ENCODE measurements at regions not wholly inside any gene's neighbourhood (a gene's known extent, or its start where the extent isn't known, plus 50 kb on each side); places are given as distances from the start of the nearest gene placed in this dataset.

DNA sequence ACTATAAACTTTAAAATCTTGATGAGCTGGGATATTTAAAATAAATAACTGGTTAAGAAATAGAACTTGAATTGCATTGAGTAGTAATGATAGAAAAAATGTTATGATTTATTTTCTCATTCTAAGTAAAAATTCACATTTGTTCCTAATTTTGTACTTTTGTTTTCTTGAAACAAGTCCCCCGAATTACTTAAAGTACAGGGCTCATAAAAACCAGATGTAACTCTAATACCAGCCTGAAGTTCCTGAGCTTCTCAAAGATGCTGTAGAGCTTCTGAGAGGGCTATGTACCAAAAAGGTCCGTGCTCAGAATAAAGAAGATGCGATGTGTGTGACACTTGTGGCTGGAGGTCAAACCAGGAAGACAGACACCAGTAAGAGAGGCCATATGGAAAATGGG is 116.1 kb upstream of the TACR1 start:
- Histone ChIP-seq H3K4me3 (ENCODE audit: low read length) (no peak overlapping the region), H2AFZ (ENCODE audit: low read length) (no peak overlapping the region), H3K4me1 (ENCODE audit: low read length) (peaks cover 18% of the 10 kb centered on the region), H3K9me3 (replicated peaks; ENCODE audit: insufficient read depth, low read length) (no peaks in the 10 kb centered on the region), H3K36me3 (replicated peaks; ENCODE audit: insufficient read depth, low read length) (no peaks in the 10 kb centered on the region), H3K79me2 (ENCODE audit: low read length) (no peaks in the 10 kb centered on the region), H4K20me1 (ENCODE audit: insufficient read depth, low read length) (no peaks in the 10 kb centered on the region), H3K9ac (ENCODE audit: low read length) (no peak overlapping the region), H3K27ac (ENCODE audit: low read length) (no peak overlapping the region), H3K4me2 (ENCODE audit: low read depth, low read length) (no peak overlapping the region), H3F3A (ENCODE audit: insufficient read depth, low read length) (peaks cover 17% of the 10 kb centered on the region), H3K27me3 (replicated peaks; ENCODE audit: insufficient read depth, low read length) (no peaks in the 10 kb centered on the region), H3K9me2 (replicated peaks; ENCODE audit: insufficient read depth, low read length) (no peaks in the 10 kb centered on the region)
- DNase-seq, result no peak
- TF ChIP-seq EZH2 (optimal IDR thresholded peaks at IDR 0.05; ENCODE audit: low read depth, low read length) (no peak), EZH2phosphoT487 (IDR thresholded peaks at IDR 0.05; ENCODE audit: low read length) (no peak)
- TF ChIP-seq, protein P1, sequence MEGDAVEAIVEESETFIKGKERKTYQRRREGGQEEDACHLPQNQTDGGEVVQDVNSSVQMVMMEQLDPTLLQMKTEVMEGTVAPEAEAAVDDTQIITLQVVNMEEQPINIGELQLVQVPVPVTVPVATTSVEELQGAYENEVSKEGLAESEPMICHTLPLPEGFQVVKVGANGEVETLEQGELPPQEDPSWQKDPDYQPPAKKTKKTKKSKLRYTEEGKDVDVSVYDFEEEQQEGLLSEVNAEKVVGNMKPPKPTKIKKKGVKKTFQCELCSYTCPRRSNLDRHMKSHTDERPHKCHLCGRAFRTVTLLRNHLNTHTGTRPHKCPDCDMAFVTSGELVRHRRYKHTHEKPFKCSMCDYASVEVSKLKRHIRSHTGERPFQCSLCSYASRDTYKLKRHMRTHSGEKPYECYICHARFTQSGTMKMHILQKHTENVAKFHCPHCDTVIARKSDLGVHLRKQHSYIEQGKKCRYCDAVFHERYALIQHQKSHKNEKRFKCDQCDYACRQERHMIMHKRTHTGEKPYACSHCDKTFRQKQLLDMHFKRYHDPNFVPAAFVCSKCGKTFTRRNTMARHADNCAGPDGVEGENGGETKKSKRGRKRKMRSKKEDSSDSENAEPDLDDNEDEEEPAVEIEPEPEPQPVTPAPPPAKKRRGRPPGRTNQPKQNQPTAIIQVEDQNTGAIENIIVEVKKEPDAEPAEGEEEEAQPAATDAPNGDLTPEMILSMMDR (IDR thresholded peaks at IDR 0.05; ENCODE audit: low read length), result no peak

DNA sequence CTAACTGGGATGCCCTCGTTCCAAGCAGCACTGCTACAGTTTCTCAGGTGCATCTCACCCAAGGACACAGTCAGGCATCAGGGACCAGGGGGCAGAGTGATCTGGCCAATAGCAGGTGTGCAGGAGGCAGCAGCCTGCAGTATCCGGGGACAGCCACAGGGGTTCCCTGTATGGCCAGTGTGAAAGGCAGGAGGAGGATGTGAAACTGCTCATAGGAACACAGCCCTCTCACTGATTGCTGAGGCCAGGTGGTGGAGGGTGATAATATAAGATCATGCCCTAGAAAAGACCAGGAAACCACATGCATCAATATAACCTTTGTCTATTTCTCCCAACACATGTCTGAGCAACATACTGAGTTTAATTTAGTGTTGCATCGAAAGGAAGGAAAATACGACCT is 112.7 kb upstream of the TACR1 start:
- Histone ChIP-seq H3K4me1 (ENCODE audit: low read length) (peaks cover 22% of the 10 kb centered on the region), H3F3A (ENCODE audit: insufficient read depth, low read length) (peaks cover 17% of the 10 kb centered on the region), H3K4me3 (ENCODE audit: low read length) (no peak overlapping the region), H3K27me3 (replicated peaks; ENCODE audit: insufficient read depth, low read length) (no peaks in the 10 kb centered on the region), H3K9me3 (replicated peaks; ENCODE audit: insufficient read depth, low read length) (no peaks in the 10 kb centered on the region), H4K20me1 (ENCODE audit: insufficient read depth, low read length) (no peaks in the 10 kb centered on the region), H3K9me2 (replicated peaks; ENCODE audit: insufficient read depth, low read length) (no peaks in the 10 kb centered on the region), H3K27ac (ENCODE audit: low read length) (peak overlapping the region; percentile 64; the same call in 1 of the 2 replicates), H3K36me3 (replicated peaks; ENCODE audit: insufficient read depth, low read length) (no peaks in the 10 kb centered on the region), H2AFZ (ENCODE audit: low read length) (0 out of 2 replicates have a peak overlapping the region, but pooled peaks have one; percentile 10), H3K79me2 (ENCODE audit: low read length) (no peaks in the 10 kb centered on the region), H3K9ac (ENCODE audit: low read length) (no peak overlapping the region), H3K4me2 (ENCODE audit: low read depth, low read length) (peak overlapping the region; percentile 76)
- DNase-seq, result peak; percentile 93
- TF ChIP-seq EZH2 (optimal IDR thresholded peaks at IDR 0.05; ENCODE audit: low read depth, low read length), result no peak
- TF ChIP-seq, protein P1 (IDR thresholded peaks at IDR 0.05; ENCODE audit: low read length), result peak; percentile 83

DNA sequence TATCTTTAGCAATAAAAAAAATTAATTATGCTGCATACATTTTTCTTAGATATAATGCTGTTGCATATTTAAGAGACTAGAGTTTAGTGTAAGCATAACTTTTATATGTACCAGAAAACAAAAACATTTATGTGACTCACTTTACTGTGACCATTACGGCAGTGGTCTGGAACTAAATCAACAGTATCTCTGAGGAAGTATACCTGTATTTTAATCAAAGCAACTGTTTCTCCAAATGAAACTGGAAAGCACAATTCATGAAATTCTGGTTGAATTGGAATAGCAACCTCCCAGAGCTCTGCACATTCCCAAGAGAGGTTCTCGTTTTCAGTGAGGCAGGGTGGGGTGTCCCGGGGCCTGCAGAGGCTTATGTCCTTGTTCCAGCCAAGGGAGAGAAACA is 112.2 kb upstream of the TACR1 start:
- Histone ChIP-seq H3K4me2 (ENCODE audit: low read depth, low read length) (peak overlapping the region; percentile 76), H3K36me3 (replicated peaks; ENCODE audit: insufficient read depth, low read length) (no peaks in the 10 kb centered on the region)

More for the DNA sequence above, 112.2 kb upstream of the TACR1 start:
- no peak for TF ChIP-seq EZH2 (optimal IDR thresholded peaks at IDR 0.05; ENCODE audit: low read depth, low read length)
- TF ChIP-seq EZH2phosphoT487 (IDR thresholded peaks at IDR 0.05; ENCODE audit: low read length), result no peak
- TF ChIP-seq, protein P1 (IDR thresholded peaks at IDR 0.05; ENCODE audit: low read length), result no peak
- H3K79me2 ChIP-seq (ENCODE audit: low read length), result no peaks in the 10 kb centered on the region
- H3K9me2 ChIP-seq (replicated peaks; ENCODE audit: insufficient read depth, low read length), result no peaks in the 10 kb centered on the region
- H4K20me1 ChIP-seq (ENCODE audit: insufficient read depth, low read length), result no peaks in the 10 kb centered on the region
- peaks cover 22% of the 10 kb centered on the region for H3K4me1 ChIP-seq (ENCODE audit: low read length)
- H3K9ac ChIP-seq (ENCODE audit: low read length), result no peak overlapping the region
- H3F3A ChIP-seq (ENCODE audit: insufficient read depth, low read length), result peaks cover 17% of the 10 kb centered on the region
- peak overlapping the region; percentile 64; the same call in 1 of the 2 replicates for H3K27ac ChIP-seq (ENCODE audit: low read length)
- no peaks in the 10 kb centered on the region for H3K27me3 ChIP-seq (replicated peaks; ENCODE audit: insufficient read depth, low read length)
- H2AFZ ChIP-seq (ENCODE audit: low read length), result peak overlapping the region; percentile 63; the same call in 1 of the 2 replicates
- no peak overlapping the region for H3K4me3 ChIP-seq (ENCODE audit: low read length)
- no peak for DNase-seq
- H3K9me3 ChIP-seq (replicated peaks; ENCODE audit: insufficient read depth, low read length), result no peaks in the 10 kb centered on the region
